Amygdala (tissue), 56 donors: ENCODE measurements at regions not wholly inside any gene's neighbourhood (a gene's known extent, or its start where the extent isn't known, plus 50 kb on each side); places are given as distances from the start of the nearest gene placed in this dataset.

ENCODE experiments used
- DNase-seq, 56 donors: peaks; one replicate each; lab custom pipeline; 2025; lab: John Stamatoyannopoulos, UW

DNA sequence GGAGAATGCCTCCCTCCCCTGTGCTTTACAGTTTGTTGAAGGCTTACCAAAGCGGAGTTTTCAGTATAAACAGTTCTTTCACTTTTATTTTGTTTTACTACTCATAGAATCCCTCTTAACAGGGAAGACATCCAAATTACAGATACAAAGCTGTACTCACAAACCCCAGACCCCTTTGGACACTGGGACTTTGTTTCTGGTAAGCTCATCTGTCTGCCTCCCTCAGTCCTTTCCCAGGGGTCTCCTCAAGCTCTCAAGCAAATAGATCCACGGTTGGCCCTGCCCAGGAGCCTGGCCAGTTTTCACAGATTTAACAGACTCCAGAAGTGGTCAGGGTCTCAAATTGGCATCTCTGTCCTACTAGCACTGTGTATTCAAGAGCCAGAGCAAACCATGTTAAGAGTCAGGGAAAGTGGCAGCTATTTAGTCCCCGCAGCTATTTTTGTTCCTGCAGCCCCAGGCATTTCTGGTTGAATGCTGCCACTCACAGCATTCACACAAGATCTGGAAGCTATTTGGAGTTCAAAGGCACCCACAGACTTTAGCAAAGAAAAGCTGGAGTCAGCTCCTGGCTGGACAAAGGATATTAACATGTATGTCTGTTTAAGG, 54.2 kb downstream of the TMEM100 start:
- DNase-seq, result peak in 4 of 56 donors; percentile 1 to 5 (median 4)

DNA sequence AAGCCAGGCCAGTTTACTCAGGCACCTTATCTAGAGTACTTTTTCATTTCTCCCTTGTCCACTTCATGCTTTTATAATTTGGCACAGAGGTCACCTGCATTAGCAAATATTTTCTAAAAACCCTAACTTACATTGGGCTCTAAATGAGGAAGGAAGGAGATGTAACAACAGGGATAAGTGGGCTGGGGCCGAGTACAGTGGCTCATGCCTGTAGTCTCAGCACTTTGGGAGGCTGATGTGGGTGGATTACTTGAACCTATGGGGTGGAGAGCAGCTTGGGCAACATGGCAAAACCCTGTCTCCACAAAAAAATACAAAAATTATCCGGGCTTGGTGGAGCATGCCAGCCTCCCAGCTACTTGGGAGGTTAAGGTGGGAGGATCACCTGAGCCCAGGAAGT, 55.9 kb downstream of the TMEM100 start:
- no peak for DNase-seq

DNA sequence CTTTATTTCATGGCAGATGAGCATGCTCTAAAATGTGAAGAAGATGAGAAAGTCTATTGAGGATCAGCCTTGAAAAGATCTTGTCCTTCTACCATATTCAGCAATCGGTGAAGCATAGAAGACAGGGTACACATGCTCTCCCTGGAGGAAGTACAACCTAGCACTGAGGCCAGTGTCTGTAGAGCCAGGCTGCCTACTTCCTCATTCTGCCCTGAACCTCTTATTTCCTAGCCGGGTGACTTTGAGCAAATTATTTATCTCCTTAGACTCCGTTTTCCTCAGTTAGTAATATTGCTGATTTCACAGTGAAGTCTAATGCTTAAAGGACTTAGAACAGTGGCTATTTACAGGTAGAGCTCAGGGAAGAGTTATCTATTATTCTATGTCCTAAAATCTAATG, 58.4 kb downstream of the TMEM100 start:
- peak in 1 of 56 donors; percentile 4 for DNase-seq

DNA sequence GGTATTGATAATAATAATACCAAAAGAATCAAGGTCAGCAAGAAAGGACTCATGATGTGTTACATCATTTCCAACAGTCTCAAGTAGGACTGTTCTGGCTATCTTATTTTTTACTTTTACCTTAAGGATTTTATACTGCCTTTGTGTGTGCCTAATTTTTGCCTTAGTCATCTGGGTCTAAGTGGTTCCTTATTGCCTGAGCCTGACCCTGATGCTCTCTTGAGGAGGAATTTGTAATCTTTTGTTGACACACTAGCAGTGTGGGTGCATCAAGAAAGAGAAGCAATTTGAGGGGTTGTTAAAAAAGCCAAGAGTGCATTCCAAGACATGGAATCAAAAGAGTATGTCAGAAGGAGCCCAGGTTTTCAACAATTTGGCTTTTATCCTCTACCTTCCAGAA, 59.3 kb downstream of the TMEM100 start:
- no peak for DNase-seq

DNA sequence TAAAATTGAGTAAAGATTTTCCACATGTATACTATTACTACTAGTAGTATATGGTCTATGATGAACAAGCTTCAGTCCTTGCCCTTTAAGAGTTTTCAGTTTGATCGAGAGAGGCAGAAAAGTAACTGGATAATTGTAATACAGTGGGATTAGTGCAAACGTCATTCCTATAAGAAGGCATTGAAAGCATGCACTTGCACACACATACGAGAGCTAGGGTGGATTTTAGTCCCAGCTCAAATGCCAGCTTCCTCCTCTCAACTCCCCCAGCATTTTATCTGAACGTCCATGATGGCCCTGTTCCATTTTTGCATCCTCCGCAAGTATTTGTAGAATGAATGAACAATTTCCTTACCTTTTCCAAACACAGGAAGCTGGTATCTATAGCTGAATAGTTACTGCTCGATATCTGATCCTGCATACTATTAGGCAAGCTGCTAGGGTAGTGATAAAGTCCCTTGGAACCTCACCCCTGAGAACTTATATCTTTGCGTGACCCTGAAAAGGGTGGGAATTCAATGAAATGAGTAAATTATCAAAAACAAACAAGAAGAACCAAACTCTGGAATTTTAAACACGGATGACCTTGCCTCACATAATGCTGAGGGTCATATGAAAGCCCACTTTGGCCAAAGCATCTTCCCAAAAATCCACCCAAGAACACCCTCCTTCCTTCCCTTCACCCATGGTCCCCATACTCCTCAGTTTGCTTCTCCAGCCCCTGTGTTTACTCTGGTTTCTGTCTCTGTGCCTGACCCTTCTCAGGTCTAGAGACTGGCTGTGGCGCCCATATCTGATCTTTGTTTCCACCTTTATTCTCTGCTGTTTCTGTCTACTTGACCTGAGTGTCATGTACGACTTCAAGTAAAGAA, 60.5 kb downstream of the TMEM100 start:
- DNase-seq, result no peak

DNA sequence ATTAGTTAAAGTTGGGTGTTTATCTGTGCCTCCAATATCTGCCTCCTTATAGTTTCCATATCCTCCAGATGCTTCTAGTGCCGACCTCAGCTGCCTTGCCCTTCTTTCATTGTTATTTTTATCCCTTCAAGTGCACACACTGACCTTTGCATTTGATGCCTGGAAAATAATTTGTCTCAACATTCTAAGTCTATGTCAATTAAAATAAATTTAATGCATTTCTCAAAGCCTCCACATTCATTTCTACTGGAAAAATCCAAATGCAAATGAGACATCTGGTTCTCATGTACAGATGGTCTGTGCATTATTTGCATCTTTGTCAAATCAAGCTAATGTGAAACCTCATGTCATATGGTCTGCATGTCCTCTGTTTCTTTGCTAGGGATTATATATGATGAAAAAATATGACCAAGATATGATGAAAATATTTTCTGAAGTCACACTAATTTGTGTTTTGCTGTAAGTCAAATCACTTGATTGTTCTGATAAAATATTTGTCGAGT, 61.4 kb downstream of the TMEM100 start:
- no peak for DNase-seq

DNA sequence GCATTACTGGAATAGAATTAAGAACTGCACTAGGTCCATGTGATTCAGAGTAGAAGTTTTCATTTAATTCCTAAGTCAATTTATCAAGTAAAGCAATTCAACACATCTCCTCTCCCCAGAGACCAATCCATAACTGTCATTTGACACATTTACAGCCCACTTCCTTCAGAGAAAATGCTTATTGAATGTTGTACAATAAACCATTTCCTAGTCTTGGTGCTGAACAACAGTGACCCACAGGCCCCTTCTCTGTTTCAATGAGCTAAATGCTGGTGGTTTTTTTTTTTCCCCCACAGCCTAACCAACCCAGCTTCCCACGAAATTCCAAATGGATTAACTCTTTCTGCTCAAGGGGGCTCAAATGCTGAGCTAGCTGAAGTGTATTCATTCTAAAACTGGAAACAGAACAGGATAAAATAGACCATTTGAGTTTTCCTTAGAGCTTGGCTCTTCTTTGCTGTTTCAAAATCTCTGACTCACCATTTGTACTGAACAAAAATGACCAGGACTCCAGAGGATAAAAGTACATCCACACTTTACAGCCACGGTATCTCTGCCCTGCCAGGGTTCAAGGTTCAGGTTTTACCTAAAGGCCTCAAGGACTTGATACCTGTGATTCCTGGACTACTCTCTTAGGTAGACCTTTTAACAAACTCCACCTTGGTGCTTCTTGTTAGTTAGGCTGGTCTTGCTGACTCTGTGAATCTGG, 62.3 kb downstream of the TMEM100 start:
- DNase-seq, result no peak

DNA sequence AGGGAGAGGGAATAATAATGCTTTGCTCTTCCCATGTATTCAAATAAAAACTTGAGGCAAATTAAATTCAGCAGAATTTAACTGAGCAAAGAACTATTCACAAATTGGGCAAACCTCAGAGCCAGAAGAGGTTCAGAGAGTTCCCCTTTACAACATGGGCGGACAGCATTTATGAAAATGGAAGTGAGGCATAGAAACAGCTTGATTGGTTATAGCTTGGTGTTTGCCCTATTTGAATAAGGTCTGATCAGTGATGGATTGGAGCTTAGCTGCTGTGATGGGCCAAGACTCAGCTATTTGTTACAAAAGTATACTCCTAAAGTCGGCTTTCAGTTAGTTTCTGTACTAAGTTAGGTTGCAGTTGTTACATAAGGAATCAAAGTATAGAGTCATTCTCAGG, 63.0 kb downstream of the TMEM100 start:
- no peak for DNase-seq

DNA sequence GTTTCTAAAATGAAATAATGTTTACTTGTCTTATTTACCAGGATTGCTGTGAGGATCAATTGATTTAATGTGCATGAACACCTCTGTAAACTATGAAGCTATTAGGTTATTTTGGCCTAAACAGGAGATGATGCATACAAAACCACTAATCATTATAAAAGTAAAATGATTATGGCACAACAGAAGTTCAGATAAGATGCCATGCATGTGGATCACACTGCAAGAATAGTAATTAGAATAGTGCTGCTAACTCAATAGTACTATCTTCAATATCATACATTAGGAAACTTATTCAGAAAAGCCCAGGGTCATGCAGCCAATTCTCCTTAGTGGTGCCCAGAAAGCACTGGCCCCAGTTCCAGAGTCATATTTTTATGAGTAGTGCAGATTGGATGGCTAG, 66.9 kb downstream of the TMEM100 start:
- DNase-seq, result no peak

DNA sequence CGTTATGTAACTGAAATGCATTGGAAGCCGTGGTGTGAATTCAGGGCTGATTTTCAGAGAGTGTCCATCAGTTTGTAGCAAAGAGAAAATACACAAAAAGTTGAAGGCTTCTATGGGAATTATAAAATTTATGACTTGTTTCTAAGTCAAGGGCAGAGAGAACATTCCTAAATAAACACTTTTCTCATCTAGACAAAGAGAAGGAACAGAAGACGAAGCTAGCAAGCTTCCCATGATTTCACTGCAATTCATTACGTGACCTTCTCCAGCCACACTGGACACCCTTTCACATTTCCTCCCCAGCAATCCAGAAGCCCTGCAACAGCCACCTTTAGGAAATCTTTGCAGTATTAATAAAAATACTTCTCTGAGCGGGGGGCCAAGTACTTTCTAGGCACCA, 67.8 kb downstream of the TMEM100 start:
- DNase-seq, result no peak

DNA sequence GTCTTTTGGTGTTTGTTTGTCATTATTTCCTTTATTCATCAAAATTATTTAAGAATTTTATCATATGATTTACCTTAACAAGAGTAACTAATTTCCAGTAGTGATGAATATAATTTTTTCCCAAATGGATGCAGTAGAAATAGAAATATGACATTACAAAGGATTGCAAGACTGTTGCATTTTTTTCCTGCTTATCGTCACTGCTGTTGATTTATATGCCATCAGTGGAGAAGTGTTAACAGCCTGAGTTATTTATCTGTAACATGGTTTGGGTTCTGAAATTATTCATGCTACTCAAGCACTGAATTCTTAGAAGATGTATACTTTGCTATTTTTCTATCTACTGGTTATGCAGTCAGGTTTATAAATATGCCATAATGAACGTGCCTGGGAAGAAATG, 68.6 kb downstream of the TMEM100 start:
- DNase-seq, result no peak

DNA sequence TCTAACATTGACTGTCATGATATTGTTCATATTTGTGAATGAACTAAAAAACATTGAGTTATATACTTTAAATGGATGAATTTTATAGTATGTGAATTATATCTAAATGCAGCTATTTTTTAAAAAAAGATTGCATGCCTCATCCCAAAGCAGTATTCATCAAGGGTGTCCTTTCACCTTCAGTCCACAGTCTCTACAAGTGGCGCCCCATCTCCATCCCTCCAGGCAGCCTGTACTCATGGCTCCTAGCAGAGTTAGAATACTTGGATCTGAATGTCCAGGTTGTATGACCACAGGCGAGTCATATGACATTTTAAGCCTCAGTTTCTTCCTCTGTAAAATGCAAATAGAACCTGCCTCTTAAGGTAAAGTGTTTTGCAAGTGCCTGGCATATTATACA, 69.8 kb downstream of the TMEM100 start:
- DNase-seq, result no peak

DNA sequence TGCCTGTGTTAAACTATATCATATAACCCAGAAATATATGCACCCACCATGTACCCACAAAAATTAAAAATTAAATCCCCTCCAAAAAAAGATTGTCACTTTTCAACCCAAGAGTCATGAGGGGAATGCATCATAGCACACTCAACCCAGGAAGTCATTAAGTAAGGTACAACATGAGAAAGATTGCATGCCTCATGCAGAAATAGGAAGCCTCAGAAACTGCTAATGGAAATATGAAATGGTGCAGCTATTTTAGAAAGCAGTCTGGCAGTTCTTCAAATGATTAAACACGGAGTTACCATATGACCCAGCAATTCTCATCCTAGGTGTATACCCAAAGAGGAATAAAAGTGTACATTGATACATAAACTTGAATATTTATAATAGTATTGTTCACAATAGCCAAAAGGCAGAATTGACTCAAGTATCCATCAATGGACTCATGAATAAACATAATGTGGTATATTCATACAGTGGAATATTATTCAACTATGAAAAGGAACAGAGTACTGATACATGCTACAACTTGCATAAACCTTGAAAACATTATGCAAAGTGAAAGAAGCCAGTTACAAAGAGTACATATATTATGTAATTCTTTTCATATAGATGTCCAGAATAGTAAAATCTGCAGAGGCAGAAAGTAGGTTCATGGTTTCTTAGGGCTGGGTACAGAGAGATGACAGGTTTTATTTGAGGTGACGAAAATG, 70.4 kb downstream of the TMEM100 start:
- DNase-seq, result no peak

DNA sequence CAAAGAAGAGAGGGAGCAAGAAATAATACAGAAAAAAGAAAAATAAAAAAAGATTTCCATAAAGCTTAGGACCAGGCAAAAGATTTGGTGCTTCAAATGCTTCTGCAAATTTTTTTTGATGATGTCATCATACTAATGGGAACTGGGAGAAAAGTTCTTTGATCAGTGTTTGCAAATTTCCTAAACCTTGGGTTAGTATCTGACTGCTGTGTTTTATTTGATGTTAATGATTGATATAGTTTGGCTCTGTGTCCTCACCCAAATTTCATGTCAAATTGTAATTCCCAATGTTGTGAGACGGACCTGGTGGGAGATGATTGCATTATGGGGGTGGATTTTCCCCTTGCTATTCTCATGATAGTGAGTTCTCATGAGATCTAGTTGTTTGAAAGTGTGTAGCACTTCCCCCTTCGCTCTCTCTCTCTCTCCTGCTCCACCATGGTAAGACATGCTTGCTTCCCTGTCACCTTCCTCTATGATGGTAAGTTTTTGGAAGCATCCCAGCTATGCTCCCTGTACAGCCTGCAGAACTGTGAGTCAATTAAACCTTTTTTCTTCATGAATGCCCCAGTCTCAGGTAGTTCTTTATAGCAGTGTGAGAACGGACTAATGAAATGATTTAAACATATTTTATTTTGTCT, 72.6 kb downstream of the TMEM100 start:
- DNase-seq, result no peak

DNA sequence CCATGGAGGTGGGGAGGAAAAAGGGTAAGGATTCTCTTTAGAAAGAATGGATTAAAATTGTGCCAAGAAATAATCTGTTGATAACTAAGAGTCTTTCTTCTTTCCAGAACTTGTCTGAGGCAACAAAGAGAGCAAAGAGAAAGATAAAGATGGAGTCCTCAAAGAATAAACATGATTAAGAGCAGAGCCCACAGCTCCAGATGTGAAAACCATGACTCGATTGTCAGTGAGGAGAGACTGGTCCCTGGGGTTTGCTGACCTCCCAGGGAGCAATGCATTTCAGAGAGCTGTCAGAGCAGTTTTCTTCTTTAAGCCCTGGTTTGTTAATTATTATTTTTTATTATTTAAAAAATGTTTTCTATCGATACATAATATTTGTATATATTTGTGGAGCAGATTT, 74.6 kb downstream of the TMEM100 start:
- no peak for DNase-seq

DNA sequence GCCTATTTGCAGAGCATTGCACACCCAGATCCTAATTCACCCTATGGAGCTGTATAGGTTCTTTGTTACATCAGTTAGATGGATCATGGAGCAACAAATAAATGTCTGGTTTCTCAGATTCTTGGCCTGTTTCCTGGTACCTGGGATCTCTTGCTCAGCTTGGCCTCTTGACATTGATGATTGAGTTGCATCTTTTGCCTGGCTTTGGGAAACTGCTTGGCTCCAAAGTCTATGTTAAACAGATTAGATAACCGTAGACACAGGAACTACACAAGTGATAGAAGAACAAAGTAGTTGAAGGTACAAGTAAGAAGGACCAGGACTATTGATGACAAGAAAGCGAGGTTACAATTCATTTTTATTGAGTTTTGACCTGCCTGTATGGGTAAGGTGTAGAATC, 77.3 kb downstream of the TMEM100 start:
- no peak for DNase-seq

DNA sequence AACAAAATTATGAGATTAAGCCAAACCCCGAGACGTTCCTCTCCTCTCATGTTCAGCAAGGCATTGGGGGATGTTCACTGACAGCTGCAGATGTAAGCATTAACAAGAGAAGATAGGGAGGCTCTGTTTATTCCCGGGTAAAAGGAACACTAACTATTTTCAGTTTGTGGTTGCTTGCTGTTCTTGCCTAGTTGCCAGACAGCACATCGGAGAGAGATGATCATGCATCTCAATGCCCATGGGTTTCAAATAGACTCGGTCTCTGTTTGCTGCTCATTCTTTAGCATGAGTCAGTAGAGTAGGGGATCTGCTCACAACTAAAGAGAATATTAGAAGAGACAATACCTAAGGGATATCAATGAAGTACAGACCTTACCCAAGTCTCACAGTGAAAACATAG, 78.3 kb downstream of the TMEM100 start:
- no peak for DNase-seq

DNA sequence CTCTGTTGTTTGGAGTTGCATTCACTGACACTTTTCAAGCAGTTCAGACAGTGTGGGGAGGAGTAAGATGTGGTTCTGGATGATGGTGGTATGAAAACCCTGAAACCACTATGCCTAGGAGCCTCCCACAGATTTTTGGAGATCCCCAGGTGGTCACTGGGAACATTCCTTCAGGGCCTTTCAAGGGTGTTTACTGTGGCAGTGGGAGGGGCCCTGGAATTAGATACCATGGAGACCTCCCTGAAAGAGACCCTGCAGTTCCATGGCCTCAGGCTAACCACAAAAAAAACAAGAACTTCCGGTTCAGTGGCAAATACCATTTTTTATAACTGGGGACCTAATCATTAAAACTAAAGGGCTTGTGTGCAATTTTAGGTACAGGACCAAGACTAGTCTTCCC, 79.9 kb downstream of the TMEM100 start:
- no peak for DNase-seq

DNA sequence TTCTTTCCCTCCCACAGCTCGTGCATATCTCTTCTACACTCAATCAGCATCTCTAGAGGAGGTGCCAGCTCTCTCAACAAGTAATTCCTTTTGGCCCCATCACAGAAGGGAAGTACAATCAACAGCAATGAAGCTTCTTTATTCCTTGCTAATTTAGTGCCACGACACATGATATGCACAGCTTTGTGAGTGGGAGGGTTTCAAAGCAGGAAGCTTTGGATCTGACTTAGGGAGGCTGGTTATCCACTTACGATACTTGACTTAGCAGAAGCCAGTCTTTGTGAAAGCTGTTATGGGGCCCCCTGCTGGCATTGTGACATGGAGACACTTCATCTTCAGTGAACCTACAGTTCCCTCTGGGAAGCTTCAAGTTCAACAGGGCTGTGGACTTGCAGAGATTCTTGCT, 81.0 kb downstream of the TMEM100 start:
- DNase-seq, result peak in 20 of 56 donors; percentile 0 to 54 (median 10)

DNA sequence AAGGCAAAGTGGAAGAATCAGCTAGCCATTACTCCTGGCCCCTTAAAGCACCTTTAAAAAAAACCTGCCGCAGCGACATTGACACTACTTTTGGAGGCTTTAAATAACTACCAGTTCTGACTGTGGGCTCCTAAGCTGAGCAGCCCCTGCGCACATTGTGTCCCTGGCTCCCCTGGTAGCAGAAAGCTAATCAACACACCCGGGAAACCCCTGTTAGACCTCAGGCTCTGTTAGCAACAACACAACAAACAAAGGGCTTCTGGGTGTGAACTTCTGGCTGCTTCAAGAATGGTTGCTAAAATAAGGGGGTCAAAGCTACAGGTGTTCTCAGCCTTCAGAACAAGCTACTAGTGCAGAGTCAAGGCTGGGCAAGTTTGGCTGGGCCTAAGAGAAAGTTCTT, 83.6 kb downstream of the TMEM100 start:
- no peak for DNase-seq
